KMS-11 (cell line): ENCODE measurements at regions not wholly inside any gene's neighbourhood (a gene's known extent, or its start where the extent isn't known, plus 50 kb on each side); places are given as distances from the start of the nearest gene placed in this dataset.

Source experiments
- H2AFZ ChIP-seq: fragments of 200-600 bp; sonication (generic); 2 replicates; pipeline ENCODE4 v1.6.1; 2016; ENCODE audit warnings: antibody characterized with exemption, mixed run types, low read depth
- H3K27ac ChIP-seq: fragments of 200-600 bp; sonication (generic); 2 replicates; pipeline ENCODE4 v1.6.1; 2016; ENCODE audit warnings: mild to moderate bottlenecking, mixed run types
- H3K27me3 ChIP-seq: fragments of 200-600 bp; sonication (generic); 2 replicates; pipeline ENCODE4 v1.6.1; 2017; ENCODE audit warnings: mild to moderate bottlenecking, low read depth, mixed run types, moderate library complexity; ENCODE audit not compliant: insufficient read depth
- H3K36me3 ChIP-seq: fragments of 200-600 bp; sonication (generic); 2 replicates; pipeline ENCODE4 v1.6.1; 2017; ENCODE audit warnings: mild to moderate bottlenecking, mixed run types; ENCODE audit not compliant: insufficient read depth
- H3K4me1 ChIP-seq: fragments of 200-600 bp; sonication (generic); 2 replicates; pipeline ENCODE4 v1.6.1; 2016; ENCODE audit warnings: mild to moderate bottlenecking, low read depth, mixed run types; ENCODE audit not compliant: poor library complexity, severe bottlenecking
- H3K4me2 ChIP-seq: fragments of 200-600 bp; sonication (generic); 2 replicates; pipeline ENCODE4 v1.7.0; 2016; ENCODE audit warnings: mild to moderate bottlenecking, mixed run types
- H3K4me3 ChIP-seq: fragments of 200-600 bp; sonication (generic); IDR thresholded peaks from 2 replicates; pipeline ENCODE4 v1.6.1; 2017; ENCODE audit warnings: low read depth, low read length, mixed read lengths; ENCODE audit not compliant: insufficient read depth
- H3K79me2 ChIP-seq: fragments of 200-600 bp; sonication (generic); 2 replicates; pipeline ENCODE4 v1.6.1; 2016; ENCODE audit warnings: low read depth, mixed run types; ENCODE audit not compliant: insufficient read depth
- H3K9ac ChIP-seq: fragments of 200-600 bp; sonication (generic); 2 replicates; pipeline ENCODE4 v1.6.1; 2016; ENCODE audit warnings: mild to moderate bottlenecking, mixed run types
- H4K20me1 ChIP-seq: fragments of 200-600 bp; sonication (generic); 2 replicates; pipeline ENCODE4 v1.6.1; 2016; ENCODE audit warnings: mild to moderate bottlenecking, mixed run types; ENCODE audit not compliant: insufficient read depth
- CTCF ChIP-seq: fragments of 200-600 bp; sonication (generic); conservative IDR thresholded peaks from 2 replicates; pipeline ENCODE4 v1.6.1; 2017; ENCODE audit warnings: low read depth, mild to moderate bottlenecking, antibody characterized with exemption, low read length, moderate library complexity, mixed read lengths

GRCh38 chr9:29285818-29286217 is 1712.5 kb upstream of the C9orf72 start:
- Histone ChIP-seq H3K4me1 (no peaks in the 10 kb centered on the region), H4K20me1 (no peaks in the 10 kb centered on the region), H3K9ac (no peak overlapping the region), H3K4me3 (no peak overlapping the region), H3K36me3 (no peaks in the 10 kb centered on the region), H2AFZ (no peak overlapping the region), H3K27me3 (no peaks in the 10 kb centered on the region), H3K4me2 (no peak overlapping the region), H3K79me2 (no peaks in the 10 kb centered on the region), H3K27ac (no peak overlapping the region)
- TF ChIP-seq CTCF = no peak

GRCh38 chr9:29289365-29289764 is 1716.1 kb upstream of the C9orf72 start:
- H3K4me2 ChIP-seq = no peak overlapping the region
- no peaks in the 10 kb centered on the region for H3K27me3 ChIP-seq
- H4K20me1 ChIP-seq = no peaks in the 10 kb centered on the region
- no peak for TF ChIP-seq CTCF
- H3K27ac ChIP-seq = no peak overlapping the region
- no peak overlapping the region for H2AFZ ChIP-seq
- H3K4me3 ChIP-seq = no peak overlapping the region
- H3K4me1 ChIP-seq = no peaks in the 10 kb centered on the region
- no peaks in the 10 kb centered on the region for H3K79me2 ChIP-seq
- no peaks in the 10 kb centered on the region for H3K36me3 ChIP-seq
- no peak overlapping the region for H3K9ac ChIP-seq

GRCh38 chr9:29290516-29290915 is 1717.2 kb upstream of the C9orf72 start:
- Histone ChIP-seq H2AFZ (no peak overlapping the region), H3K4me3 (no peak overlapping the region), H3K36me3 (no peaks in the 10 kb centered on the region), H3K4me1 (no peaks in the 10 kb centered on the region), H3K9ac (no peak overlapping the region), H3K27me3 (no peaks in the 10 kb centered on the region), H3K4me2 (no peak overlapping the region), H4K20me1 (no peaks in the 10 kb centered on the region), H3K79me2 (no peaks in the 10 kb centered on the region), H3K27ac (no peak overlapping the region)
- TF ChIP-seq CTCF = no peak

GRCh38 chr9:29297592-29297991 is 1724.3 kb upstream of the C9orf72 start:
- H3K9ac ChIP-seq = no peak overlapping the region
- H3K4me2 ChIP-seq = no peak overlapping the region
- no peak overlapping the region for H3K4me3 ChIP-seq
- H4K20me1 ChIP-seq = no peaks in the 10 kb centered on the region
- peaks cover 9% of the 10 kb centered on the region for H3K4me1 ChIP-seq
- no peak overlapping the region for H3K27ac ChIP-seq
- no peaks in the 10 kb centered on the region for H3K27me3 ChIP-seq
- H2AFZ ChIP-seq = no peak overlapping the region
- H3K36me3 ChIP-seq = no peaks in the 10 kb centered on the region
- TF ChIP-seq CTCF = no peak
- no peaks in the 10 kb centered on the region for H3K79me2 ChIP-seq

GRCh38 chr9:29311221-29311620 is 1737.9 kb upstream of the C9orf72 start:
- Histone ChIP-seq H3K79me2 (no peaks in the 10 kb centered on the region), H3K4me2 (no peak overlapping the region), H3K36me3 (no peaks in the 10 kb centered on the region), H3K4me1 (no peaks in the 10 kb centered on the region), H3K27me3 (no peaks in the 10 kb centered on the region), H3K9ac (no peak overlapping the region), H3K4me3 (no peak overlapping the region), H4K20me1 (no peaks in the 10 kb centered on the region), H2AFZ (no peak overlapping the region), H3K27ac (no peak overlapping the region)
- TF ChIP-seq CTCF = no peak
